B cell (primary cell): ENCODE measurements at regions not wholly inside any gene's neighbourhood (a gene's known extent, or its start where the extent isn't known, plus 50 kb on each side); places are given as distances from the start of the nearest gene placed in this dataset.

Source experiments
- ATAC-seq: fragments of 200-7000 bp; cut with Tn5 transposase; one replicate; pipeline ENCODE4 v1.10.0; 2021; ENCODE audit warnings: low read depth, mild to moderate bottlenecking, moderate number of reproducible peaks, moderate library complexity
- CTCF ChIA-PET: fragments of 350-600 bp; sonication (Branson Sonifier 250); formaldehyde crosslinking; loops from one replicate; lab custom pipeline; 2021; ENCODE audit warnings: antibody characterized with exemption, inconsistent platforms; lab: Charles Lee
- POLR2A ChIA-PET: fragments of 350-600 bp; sonication (Branson Sonifier 250); formaldehyde crosslinking; loops from one replicate; lab custom pipeline; 2021; ENCODE audit warnings: antibody characterized with exemption; lab: Charles Lee
- DNase-seq: peaks from one replicate; pipeline ENCODE4 v3.0.0; 2013
- H2AFZ ChIP-seq: 2 replicates; pipeline ENCODE4 v1.6.1; 2012; ENCODE audit warnings: mild to moderate bottlenecking, low read depth, low read length; ENCODE audit not compliant: insufficient read depth, poor library complexity, severe bottlenecking
- H3K27ac ChIP-seq, 2 donors: 1 replicate in 1 of 2; 2 replicates in 1 of 2; pipeline ENCODE4 v1.5.1; 2012 to 2013; ENCODE audit warnings: low read length in 2 of 2, mild to moderate bottlenecking in 2 of 2, moderate library complexity in 1 of 2
- H3K27me3 ChIP-seq, 4 experiments: fragments of 200-600 bp in 1 of 4; sonication (generic) in 1 of 4; replicated peaks in 1 of 4; 1 replicate in 2 of 4; 2 replicates in 2 of 4; pipeline versions ENCODE4 v1.6.1 to v1.7.0; 2013 to 2016; ENCODE audit warnings: low read length in 3 of 4, mild to moderate bottlenecking in 2 of 4, mixed read lengths in 1 of 4, moderate library complexity in 1 of 4; ENCODE audit not compliant: insufficient read depth in 4 of 4, control insufficient read depth in 3 of 4; ENCODE audit errors: control extremely low read depth in 1 of 4
- H3K36me3 ChIP-seq, 2 experiments: replicated peaks in 1 of 2; 1 replicate in 1 of 2; 2 replicates in 1 of 2; pipeline versions ENCODE4 v1.6.1 to v1.7.1; 2013; ENCODE audit warnings: low read length in 1 of 2; ENCODE audit not compliant: insufficient read depth in 2 of 2, control insufficient read depth in 1 of 2; ENCODE audit errors: control extremely low read depth in 1 of 2, extremely low read depth in 1 of 2
- H3K4me1 ChIP-seq, 2 donors: fragments of 200-600 bp in 1 of 2; sonication (generic) in 1 of 2; 1 replicate in 1 of 2; 2 replicates in 1 of 2; pipeline versions ENCODE4 v1.5.1 to v1.6.1; 2013 to 2017; ENCODE audit warnings: low read length in 2 of 2; ENCODE audit not compliant: control insufficient read depth in 2 of 2, insufficient read depth in 2 of 2
- H3K4me2 ChIP-seq: replicated peaks from 2 replicates; pipeline ENCODE3; 2012; ENCODE audit warnings: mild to moderate bottlenecking, low read depth, low read length; ENCODE audit not compliant: poor library complexity, severe bottlenecking
- H3K4me3 ChIP-seq, 5 experiments: fragments of 200-600 bp in 1 of 5; sonication (generic) in 1 of 5; 1 replicate in 3 of 5; 2 replicates in 2 of 5; pipeline versions ENCODE4 v1.5.1 to v1.7.0; 2011 to 2016; ENCODE audit warnings: low read length in 4 of 5, mild to moderate bottlenecking in 4 of 5, low read depth in 2 of 5, control low read depth in 1 of 5, moderate library complexity in 1 of 5; ENCODE audit not compliant: insufficient read depth in 1 of 5; ENCODE audit errors: control extremely low read depth in 1 of 5, extremely low read depth in 1 of 5
- H3K79me2 ChIP-seq: fragments of 200-600 bp; sonication (generic); one replicate; pipeline ENCODE4 v1.6.0; 2016; ENCODE audit warnings: low read length; ENCODE audit not compliant: control insufficient read depth, insufficient read depth
- H3K9ac ChIP-seq: fragments of 200-600 bp; sonication (generic); 2 replicates; pipeline ENCODE4 v1.6.1; 2017; ENCODE audit warnings: mild to moderate bottlenecking, low read length, moderate library complexity
- H3K9me3 ChIP-seq, 3 donors: one replicate each; pipeline versions ENCODE4 v1.6.1 to v1.7.1; 2013; ENCODE audit warnings: low read length in 2 of 3; ENCODE audit not compliant: control insufficient read depth in 2 of 3, insufficient read depth in 1 of 3; ENCODE audit errors: control extremely low read depth in 1 of 3
- H4K20me1 ChIP-seq: 2 replicates; pipeline ENCODE4 v1.6.0; 2012; ENCODE audit warnings: mild to moderate bottlenecking, low read length; ENCODE audit not compliant: insufficient read depth, control insufficient read depth, poor library complexity, severe bottlenecking
- H3K27ac Mint-ChIP-seq: one replicate; pipeline ENCODE4 v1.8.0; 2021; ENCODE audit warnings: mixed read lengths
- H3K27me3 Mint-ChIP-seq: one replicate; pipeline ENCODE4 v1.8.0; 2021; ENCODE audit warnings: mixed read lengths
- H3K4me1 Mint-ChIP-seq: one replicate; pipeline ENCODE4 v1.8.0; 2021; ENCODE audit warnings: mixed read lengths
- H3K4me3 Mint-ChIP-seq: one replicate; pipeline ENCODE4 v1.8.0; 2021; ENCODE audit warnings: mixed read lengths
- H3K9me3 Mint-ChIP-seq: one replicate; pipeline ENCODE4 v1.8.0; 2022; ENCODE audit warnings: mixed read lengths; ENCODE audit not compliant: insufficient read depth
- CTCF ChIP-seq: fragments of 200-600 bp; IDR thresholded peaks from one replicate; pipeline ENCODE4 v1.8.0; 2022; ENCODE audit warnings: antibody characterized with exemption, mild to moderate bottlenecking
- EZH2 ChIP-seq: IDR thresholded peaks from 2 replicates; pipeline ENCODE4 v1.6.1; 2012; ENCODE audit warnings: borderline replicate concordance, low read depth, mild to moderate bottlenecking, moderate library complexity, low read length; ENCODE audit not compliant: insufficient read depth, poor library complexity, severe bottlenecking
- WGBS: methylation state at CpG from one replicate; pipeline ENCODE4 v1.1.5; 2013; ENCODE audit warnings: missing lambda C conversion rate; ENCODE audit not compliant: insufficient coverage; 5-methylcytosine and 5-hydroxymethylcytosine counted together
- intact Hi-C: fragments of 100-400 bp; cut with micrococcal nuclease; formaldehyde crosslinking; loops from one replicate; pipeline ENCODE4 v1.10.0; 2022

GRCh38 chr7:52197221-52197620 is 838.2 kb upstream of the POM121L12 start:
- WGBS: no CpG with 5 or more reads among the region's 1 CpG
- no peak overlapping the region for H3K27ac ChIP-seq
- Mint-ChIP-seq H3K4me3 (no peak overlapping the region), H3K9me3 (no peaks in the 10 kb centered on the region), H3K27me3 (no peaks in the 10 kb centered on the region), H3K27ac (no peak overlapping the region), H3K4me1 (no peaks in the 10 kb centered on the region)
- TF ChIP-seq CTCF (no peak), EZH2 (no peak)
- H3K4me1 ChIP-seq: no peaks in the 10 kb centered on the region
- H3K4me3 ChIP-seq: no peak overlapping the region
- intact Hi-C loops: no loop called here
- no peaks in the 10 kb centered on the region for H3K79me2 ChIP-seq
- H2AFZ ChIP-seq: no peak overlapping the region
- ATAC-seq (no peak), DNase-seq (no peak)
- ChIA-PET POLR2A (no interaction called here), CTCF (no interaction called here)
- H3K4me2 ChIP-seq: no peak overlapping the region
- H4K20me1 ChIP-seq: no peaks in the 10 kb centered on the region
- no peaks in the 10 kb centered on the region for H3K36me3 ChIP-seq
- no peaks in the 10 kb centered on the region for H3K9me3 ChIP-seq
- no peak overlapping the region for H3K9ac ChIP-seq
- H3K27me3 ChIP-seq: no peaks in the 10 kb centered on the region

- no peak overlapping the region for H3K27ac ChIP-seq
- ATAC-seq: no peak
- H3K27me3 Mint-ChIP-seq: no peaks in the 10 kb centered on the region
- H3K79me2 ChIP-seq: no peaks in the 10 kb centered on the region
- no peaks in the 10 kb centered on the region for H3K4me1 ChIP-seq
- H3K4me3 ChIP-seq: no peak overlapping the region
- TF ChIP-seq EZH2: no peak
- no peak for TF ChIP-seq CTCF
- H3K9me3 ChIP-seq: no peaks in the 10 kb centered on the region
- no peaks in the 10 kb centered on the region for H3K27me3 ChIP-seq
- no peaks in the 10 kb centered on the region for H3K9me3 Mint-ChIP-seq
- POLR2A ChIA-PET: no interaction called here
- H3K4me2 ChIP-seq: no peak overlapping the region
- no peaks in the 10 kb centered on the region for H3K36me3 ChIP-seq
- no peak overlapping the region for H3K4me3 Mint-ChIP-seq
- intact Hi-C loops: no loop called here
- no peak overlapping the region for H2AFZ ChIP-seq
- CTCF ChIA-PET: no interaction called here
- no peak overlapping the region for H3K27ac Mint-ChIP-seq
- H3K4me1 Mint-ChIP-seq: no peaks in the 10 kb centered on the region
- no CpG with 5 or more reads among the region's 4 CpGs for WGBS
- H3K9ac ChIP-seq: no peak overlapping the region
- no peak for DNase-seq
- H4K20me1 ChIP-seq: no peaks in the 10 kb centered on the region
Observed at GRCh38 chr7:52195664-52196063, 839.8 kb upstream of the POM121L12 start.
